ENCODE measurements at regions not wholly inside any gene's neighbourhood (a gene's known extent, or its start where the extent isn't known, plus 50 kb on each side); places are given as distances from the start of the nearest gene placed in this dataset.

GRCh38 chr2:164115806-164116205 lies 380.0 kb upstream of the FIGN start:
- FAIRE-seq: no peak
- Histone ChIP-seq H3K36me3 (ENCODE audit: control insufficient read depth in 2 of 2, extremely low read depth in 1 of 2, insufficient read depth in 2 of 2, low read length in 2 of 2) (no peaks in the 10 kb centered on the region), H3K27ac (ENCODE audit: control insufficient read depth, insufficient read depth, low read length) (no peak overlapping the region), H2AFZ (ENCODE audit: control insufficient read depth, low read length) (no peak overlapping the region), H3K4me3 (ENCODE audit: control insufficient read depth in 2 of 3, extremely low read depth in 1 of 3, insufficient read depth in 2 of 3, low read depth in 1 of 3, low read length in 3 of 3) (no peak overlapping the region), H3K9me3 (ENCODE audit: control insufficient read depth, low read depth, low read length) (no peaks in the 10 kb centered on the region), H3K4me2 (ENCODE audit: control insufficient read depth, extremely low read depth, insufficient read depth, low read depth, low read length) (no peak overlapping the region), H3K27me3 (ENCODE audit: control insufficient read depth, extremely low read depth, insufficient read depth, low read length) (no peaks in the 10 kb centered on the region), H4K20me1 (ENCODE audit: control insufficient read depth, extremely low read depth, insufficient read depth, low read length) (no peaks in the 10 kb centered on the region), H3K9ac (ENCODE audit: control insufficient read depth, extremely low read depth, insufficient read depth, low read length) (no peak overlapping the region), H3K9me1 (ENCODE audit: control insufficient read depth, extremely low read depth, insufficient read depth, low read length) (no peaks in the 10 kb centered on the region), H3K79me2 (ENCODE audit: control insufficient read depth, insufficient read depth, low read length) (no peaks in the 10 kb centered on the region), H3K4me1 (ENCODE audit: control insufficient read depth, extremely low read depth, insufficient read depth, low read length) (no peaks in the 10 kb centered on the region)
- no peak for DNase-seq (ENCODE audit: low read depth, low spot score)
- dilution Hi-C loops (cut with MboI; ENCODE audit: extremely low pct_ligation_motif_present, low sequenced_read_pairs): no loop called here
- TF ChIP-seq CTCF (optimal IDR thresholded peaks at IDR 0.05 in 1 of 3, IDR thresholded peaks at IDR 0.05 in 1 of 3, conservative IDR thresholded peaks at IDR 0.05 in 1 of 3; ENCODE audit: extremely low read depth in 1 of 3, insufficient read depth in 2 of 3, low read length in 3 of 3): no peak
- no peak for TF ChIP-seq EZH2 (IDR thresholded peaks at IDR 0.05; ENCODE audit: low read length)

- H3K4me3 ChIP-seq (ENCODE audit: control insufficient read depth in 2 of 3, extremely low read depth in 1 of 3, insufficient read depth in 2 of 3, low read depth in 1 of 3, low read length in 3 of 3): no peak overlapping the region
- H4K20me1 ChIP-seq (ENCODE audit: control insufficient read depth, extremely low read depth, insufficient read depth, low read length): no peaks in the 10 kb centered on the region
- H3K4me1 ChIP-seq (ENCODE audit: control insufficient read depth, extremely low read depth, insufficient read depth, low read length): no peaks in the 10 kb centered on the region
- no peaks in the 10 kb centered on the region for H3K36me3 ChIP-seq (ENCODE audit: control insufficient read depth in 2 of 2, extremely low read depth in 1 of 2, insufficient read depth in 2 of 2, low read length in 2 of 2)
- H3K9me3 ChIP-seq (ENCODE audit: control insufficient read depth, low read depth, low read length): no peaks in the 10 kb centered on the region
- no peak overlapping the region for H3K9ac ChIP-seq (ENCODE audit: control insufficient read depth, extremely low read depth, insufficient read depth, low read length)
- dilution Hi-C loops (cut with MboI; ENCODE audit: extremely low pct_ligation_motif_present, low sequenced_read_pairs): no loop called here
- FAIRE-seq: no peak
- no peaks in the 10 kb centered on the region for H3K79me2 ChIP-seq (ENCODE audit: control insufficient read depth, insufficient read depth, low read length)
- no peak overlapping the region for H3K27ac ChIP-seq (ENCODE audit: control insufficient read depth, insufficient read depth, low read length)
- H3K9me1 ChIP-seq (ENCODE audit: control insufficient read depth, extremely low read depth, insufficient read depth, low read length): no peaks in the 10 kb centered on the region
- no peak overlapping the region for H3K4me2 ChIP-seq (ENCODE audit: control insufficient read depth, extremely low read depth, insufficient read depth, low read depth, low read length)
- no peaks in the 10 kb centered on the region for H3K27me3 ChIP-seq (ENCODE audit: control insufficient read depth, extremely low read depth, insufficient read depth, low read length)
- no peak for DNase-seq (ENCODE audit: low read depth, low spot score)
- no peak overlapping the region for H2AFZ ChIP-seq (ENCODE audit: control insufficient read depth, low read length)
- TF ChIP-seq EZH2 (IDR thresholded peaks at IDR 0.05; ENCODE audit: low read length) (no peak), CTCF (optimal IDR thresholded peaks at IDR 0.05 in 1 of 3, IDR thresholded peaks at IDR 0.05 in 1 of 3, conservative IDR thresholded peaks at IDR 0.05 in 1 of 3; ENCODE audit: extremely low read depth in 1 of 3, insufficient read depth in 2 of 3, low read length in 3 of 3) (no peak)
Measured at GRCh38 chr2:164114937-164115336, 379.1 kb upstream of the FIGN start.
